CD4-positive, alpha-beta T cell (primary cell): ENCODE measurements at regions not wholly inside any gene's neighbourhood (a gene's known extent, or its start where the extent isn't known, plus 50 kb on each side); places are given as distances from the start of the nearest gene placed in this dataset.
A peak's percentile ranks its signal among the peaks of the same experiment; 100 is the strongest.

ENCODE experiments used
- ATAC-seq: fragments of 200-7000 bp; cut with Tn5 transposase; one replicate; pipeline ENCODE4 v1.10.0; 2022; ENCODE audit warnings: mild to moderate bottlenecking; ENCODE audit not compliant: poor library complexity
- CTCF ChIA-PET: fragments of 350-600 bp; sonication (Branson Sonifier 250); formaldehyde crosslinking; loops from one replicate; lab custom pipeline; 2021; ENCODE audit warnings: antibody characterized with exemption, inconsistent platforms; lab: Charles Lee
- POLR2A ChIA-PET: fragments of 350-600 bp; sonication (Branson Sonifier 250); formaldehyde crosslinking; loops from one replicate; lab custom pipeline; 2021; ENCODE audit warnings: antibody characterized with exemption, inconsistent platforms; lab: Charles Lee
- DNase-seq, 14 experiments: peaks; one replicate each; pipeline ENCODE4 v3.0.0-alpha.2; 2013 to 2020; ENCODE audit warnings: mixed read lengths in 2 of 14
- H3K27ac ChIP-seq, 2 donors: one replicate each; pipeline versions ENCODE4 v1.5.1 to v1.7.0; 2013; ENCODE audit warnings: low read length in 2 of 2, low read depth in 1 of 2, mild to moderate bottlenecking in 1 of 2
- H3K27me3 ChIP-seq, 2 experiments: 1 replicate in 1 of 2; 2 replicates in 1 of 2; pipeline versions ENCODE4 v1.6.1 to v1.7.0; 2013; ENCODE audit warnings: low read length in 2 of 2, control low read depth in 1 of 2, mild to moderate bottlenecking in 1 of 2, moderate library complexity in 1 of 2; ENCODE audit not compliant: insufficient read depth in 2 of 2, control insufficient read depth in 1 of 2
- H3K36me3 ChIP-seq: one replicate; pipeline ENCODE4 v1.6.1; 2013; ENCODE audit warnings: low read length, control low read depth; ENCODE audit not compliant: insufficient read depth
- H3K4me1 ChIP-seq: one replicate; pipeline ENCODE4 v1.6.1; 2013; ENCODE audit warnings: low read length, control low read depth; ENCODE audit not compliant: insufficient read depth
- H3K4me3 ChIP-seq: one replicate; pipeline ENCODE4 v1.5.1; 2013; ENCODE audit warnings: mild to moderate bottlenecking, low read length, moderate library complexity
- H3K9me3 ChIP-seq, 2 experiments: 1 replicate in 1 of 2; 2 replicates in 1 of 2; pipeline versions ENCODE4 v1.6.1 to v1.7.0; 2013; ENCODE audit warnings: low read length in 2 of 2, mild to moderate bottlenecking in 2 of 2, control low read depth in 1 of 2, moderate library complexity in 1 of 2; ENCODE audit not compliant: control insufficient read depth in 1 of 2, insufficient read depth in 1 of 2
- H3K27ac Mint-ChIP-seq: one replicate; pipeline ENCODE4 v1.8.0; 2020; ENCODE audit warnings: mixed read lengths
- H3K27me3 Mint-ChIP-seq: one replicate; pipeline ENCODE4 v1.8.0; 2021; ENCODE audit warnings: mixed read lengths
- H3K36me3 Mint-ChIP-seq: one replicate; pipeline ENCODE4 v1.8.0; 2021; ENCODE audit warnings: low read depth, mixed read lengths
- H3K4me1 Mint-ChIP-seq: one replicate; pipeline ENCODE4 v1.8.0; 2021; ENCODE audit warnings: low read depth, mixed read lengths
- H3K4me3 Mint-ChIP-seq: one replicate; pipeline ENCODE4 v1.8.0; 2020; ENCODE audit warnings: mild to moderate bottlenecking, mixed read lengths
- H3K9me3 Mint-ChIP-seq: one replicate; pipeline ENCODE4 v1.8.0; 2020; ENCODE audit warnings: mixed read lengths
- intact Hi-C, 2 experiments: fragments of 100-400 bp; cut with DNase I in 1 of 2; cut with micrococcal nuclease in 1 of 2; formaldehyde crosslinking; loops; one replicate each; pipeline versions ENCODE4 v1.15.1 to v1.9.0; 2023 to 2025; cut with DNase I, micrococcal nuclease
- TF ChIP-seq, protein P1 (sequence below): fragments of 200-600 bp; IDR thresholded peaks from one replicate; pipeline ENCODE4 v1.8.0; 2022; ENCODE audit warnings: antibody characterized with exemption, mild to moderate bottlenecking

DNA sequence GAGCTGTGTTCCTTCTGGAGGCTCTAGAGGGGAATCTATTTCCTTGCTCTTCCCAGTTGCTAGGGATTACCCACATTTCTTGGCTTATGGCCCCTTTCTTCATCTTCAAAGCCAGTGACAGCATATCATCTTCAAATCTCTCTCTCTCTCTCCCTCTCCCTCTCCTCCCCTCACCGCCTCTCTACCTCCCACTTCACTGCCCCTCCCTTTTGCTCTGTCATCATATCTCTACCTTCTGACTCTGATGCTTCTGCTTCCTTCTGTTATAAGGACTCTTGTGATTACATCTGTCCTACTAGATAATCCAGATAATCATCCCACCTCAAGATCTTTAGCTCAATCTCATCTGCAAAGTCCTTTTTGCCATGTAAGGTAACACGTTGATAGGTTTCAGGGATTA, 93.1 kb upstream of the TEX13D start:
- Histone ChIP-seq H3K27me3 (no peaks in the 10 kb centered on the region), H3K9me3 (no peaks in the 10 kb centered on the region), H3K4me3 (no peak overlapping the region), H3K4me1 (peaks cover 4% of the 10 kb centered on the region), H3K36me3 (no peaks in the 10 kb centered on the region), H3K27ac (peak overlapping the region in 1 of 2 donors; percentile 22)
- intact Hi-C loops = loop anchor here in 1 of 2 experiments (5.0 kb wide), 1 partner anchor 123 kb away; no protein-coding TSS in a partner anchor
- H3K4me3 Mint-ChIP-seq = peak overlapping the region; percentile 59
- TF ChIP-seq, protein P1, sequence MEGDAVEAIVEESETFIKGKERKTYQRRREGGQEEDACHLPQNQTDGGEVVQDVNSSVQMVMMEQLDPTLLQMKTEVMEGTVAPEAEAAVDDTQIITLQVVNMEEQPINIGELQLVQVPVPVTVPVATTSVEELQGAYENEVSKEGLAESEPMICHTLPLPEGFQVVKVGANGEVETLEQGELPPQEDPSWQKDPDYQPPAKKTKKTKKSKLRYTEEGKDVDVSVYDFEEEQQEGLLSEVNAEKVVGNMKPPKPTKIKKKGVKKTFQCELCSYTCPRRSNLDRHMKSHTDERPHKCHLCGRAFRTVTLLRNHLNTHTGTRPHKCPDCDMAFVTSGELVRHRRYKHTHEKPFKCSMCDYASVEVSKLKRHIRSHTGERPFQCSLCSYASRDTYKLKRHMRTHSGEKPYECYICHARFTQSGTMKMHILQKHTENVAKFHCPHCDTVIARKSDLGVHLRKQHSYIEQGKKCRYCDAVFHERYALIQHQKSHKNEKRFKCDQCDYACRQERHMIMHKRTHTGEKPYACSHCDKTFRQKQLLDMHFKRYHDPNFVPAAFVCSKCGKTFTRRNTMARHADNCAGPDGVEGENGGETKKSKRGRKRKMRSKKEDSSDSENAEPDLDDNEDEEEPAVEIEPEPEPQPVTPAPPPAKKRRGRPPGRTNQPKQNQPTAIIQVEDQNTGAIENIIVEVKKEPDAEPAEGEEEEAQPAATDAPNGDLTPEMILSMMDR = no peak
- no peaks in the 10 kb centered on the region for H3K27me3 Mint-ChIP-seq
- no peaks in the 10 kb centered on the region for H3K36me3 Mint-ChIP-seq
- POLR2A ChIA-PET = interaction anchor here (0.8 to 1.4 kb wide), 2 partner anchors 21 to 116 kb away, joined by 3 read pairs; no protein-coding TSS in a partner anchor
- H3K4me1 Mint-ChIP-seq = peaks cover 32% of the 10 kb centered on the region
- ATAC-seq = peak; percentile 43
- CTCF ChIA-PET = no interaction called here
- H3K27ac Mint-ChIP-seq = peak overlapping the region; percentile 62
- peak in 3 of 14 experiments; percentile 25 to 52 (median 49) for DNase-seq
- H3K9me3 Mint-ChIP-seq = no peaks in the 10 kb centered on the region

DNA sequence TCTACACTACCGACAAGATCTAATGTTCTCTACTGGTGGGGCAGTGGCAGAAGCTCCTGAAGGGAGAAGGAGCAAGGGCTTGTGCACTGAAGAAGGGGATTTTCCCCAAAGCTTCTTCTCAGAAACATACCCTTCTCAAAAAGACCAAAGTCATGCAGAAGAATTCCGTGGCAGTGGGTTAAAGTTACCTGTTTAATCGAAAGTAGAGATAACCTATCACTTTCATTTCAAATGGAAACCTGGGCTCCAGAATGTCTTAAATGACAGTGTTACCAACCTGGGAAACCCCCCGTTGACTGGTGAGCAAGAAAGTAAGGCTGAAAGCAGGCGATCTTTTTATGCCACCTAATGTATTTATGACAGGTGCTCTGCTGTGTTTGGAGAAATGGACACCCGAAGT, 92.5 kb upstream of the TEX13D start:
- DNase-seq (peak in 3 of 14 experiments; percentile 64 to 72 (median 65)), ATAC-seq (peak; percentile 68)
- CTCF ChIA-PET = no interaction called here
- POLR2A ChIA-PET = interaction anchor here (0.8 to 1.4 kb wide), 2 partner anchors 21 to 115 kb away, joined by 3 read pairs; no protein-coding TSS in a partner anchor
- intact Hi-C loops = loop anchor here in 1 of 2 experiments (5.0 kb wide), 1 partner anchor 122 kb away; no protein-coding TSS in a partner anchor
- peak overlapping the region; percentile 35 for H3K4me3 ChIP-seq
- Mint-ChIP-seq H3K36me3 (no peaks in the 10 kb centered on the region), H3K4me3 (peak overlapping the region; percentile 59), H3K27me3 (no peaks in the 10 kb centered on the region), H3K9me3 (no peaks in the 10 kb centered on the region), H3K27ac (peak overlapping the region; percentile 62), H3K4me1 (peaks cover 32% of the 10 kb centered on the region)
- no peaks in the 10 kb centered on the region for H3K36me3 ChIP-seq
- H3K27ac ChIP-seq = peak overlapping the region in 1 of 2 donors; percentile 22
- H3K9me3 ChIP-seq = no peaks in the 10 kb centered on the region
- TF ChIP-seq, protein P1 = no peak
- no peaks in the 10 kb centered on the region for H3K27me3 ChIP-seq
- H3K4me1 ChIP-seq = peaks cover 4% of the 10 kb centered on the region

DNA sequence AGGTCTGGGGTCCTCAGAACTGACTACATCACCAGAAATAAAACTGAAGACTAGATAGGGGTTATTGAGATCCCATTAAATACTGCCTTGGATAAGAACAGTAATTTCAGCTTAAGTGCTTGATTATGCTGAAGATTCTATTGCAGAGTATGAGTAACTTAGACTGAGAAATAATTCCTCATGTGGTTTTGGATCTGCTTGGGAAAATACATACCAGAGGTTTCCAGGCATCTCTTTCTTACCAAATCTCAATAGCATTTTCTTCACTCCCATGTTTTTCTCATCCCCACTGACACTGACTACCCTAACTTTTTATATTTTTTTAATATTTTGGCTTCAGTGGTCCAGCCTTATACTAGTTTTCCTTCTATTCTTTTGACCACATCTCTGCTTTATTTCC, 92.0 kb upstream of the TEX13D start:
- no peaks in the 10 kb centered on the region for H3K36me3 Mint-ChIP-seq
- POLR2A ChIA-PET = interaction anchor here (1.1 to 1.4 kb wide), 2 partner anchors 22 to 23 kb away, joined by 3 to 4 read pairs; no protein-coding TSS in a partner anchor
- CTCF ChIA-PET = no interaction called here

More for the DNA sequence above, 92.0 kb upstream of the TEX13D start:
- H3K4me3 Mint-ChIP-seq = peak overlapping the region; percentile 34
- DNase-seq (no peak), ATAC-seq (no peak)
- H3K27ac Mint-ChIP-seq = no peak overlapping the region
- H3K9me3 ChIP-seq = no peaks in the 10 kb centered on the region
- intact Hi-C loops = no loop called here
- no peak overlapping the region for H3K4me3 ChIP-seq
- no peaks in the 10 kb centered on the region for H3K9me3 Mint-ChIP-seq
- peaks cover 4% of the 10 kb centered on the region for H3K4me1 ChIP-seq
- no peaks in the 10 kb centered on the region for H3K27me3 ChIP-seq
- TF ChIP-seq, protein P1 = no peak
- H3K36me3 ChIP-seq = no peaks in the 10 kb centered on the region
- peaks cover 32% of the 10 kb centered on the region for H3K4me1 Mint-ChIP-seq
- no peaks in the 10 kb centered on the region for H3K27me3 Mint-ChIP-seq
- no peak overlapping the region for H3K27ac ChIP-seq
